GM06990 (cell line): ENCODE measurements at regions not wholly inside any gene's neighbourhood (a gene's known extent, or its start where the extent isn't known, plus 50 kb on each side); places are given as distances from the start of the nearest gene placed in this dataset.

ENCODE experiments used
- DNase-seq: peaks from one replicate; pipeline ENCODE4 v3.0.0-alpha.2; 2011; ENCODE audit not compliant: insufficient read length; ENCODE audit errors: extremely low read depth
- H3K27me3 ChIP-seq: replicated peaks from 2 replicates; pipeline ENCODE4 v1.6.0; 2011; ENCODE audit warnings: low read length; ENCODE audit not compliant: control insufficient read depth, insufficient read depth
- H3K36me3 ChIP-seq: 2 replicates; pipeline ENCODE4 v1.5.1; 2011; ENCODE audit warnings: low read length; ENCODE audit not compliant: control insufficient read depth, insufficient read depth
- H3K4me3 ChIP-seq: replicated peaks from 2 replicates; pipeline ENCODE4 v1.5.1; 2011; ENCODE audit warnings: low read depth, mild to moderate bottlenecking, control low read depth, low read length
- CTCF ChIP-seq: IDR thresholded peaks from 2 replicates; pipeline ENCODE4 v1.5.1; 2011; ENCODE audit warnings: low read length, control low read depth, mild to moderate bottlenecking, inconsistent platforms; ENCODE audit not compliant: insufficient read depth, poor library complexity, severe bottlenecking

- Histone ChIP-seq H3K36me3 (no peaks in the 10 kb centered on the region), H3K27me3 (no peaks in the 10 kb centered on the region), H3K4me3 (no peak overlapping the region)
- DNase-seq, result no peak
- TF ChIP-seq CTCF, result no peak
These were observed 595.7 kb downstream of the EFNA5 start for GRCh38 chr5:107074996-107075395.

GRCh38 chr5:107072967-107073366 lies 597.8 kb downstream of the EFNA5 start:
- no peak for TF ChIP-seq CTCF
- no peak for DNase-seq
- Histone ChIP-seq H3K4me3 (no peak overlapping the region), H3K27me3 (no peaks in the 10 kb centered on the region), H3K36me3 (no peaks in the 10 kb centered on the region)

GRCh38 chr5:107072440-107072839 lies 598.3 kb downstream of the EFNA5 start:
- Histone ChIP-seq H3K27me3 (no peaks in the 10 kb centered on the region), H3K36me3 (no peaks in the 10 kb centered on the region), H3K4me3 (no peak overlapping the region)
- DNase-seq, result no peak
- no peak for TF ChIP-seq CTCF

GRCh38 chr5:107068782-107069181 lies 602.0 kb downstream of the EFNA5 start:
- no peak overlapping the region for H3K4me3 ChIP-seq
- H3K27me3 ChIP-seq, result no peaks in the 10 kb centered on the region
- no peaks in the 10 kb centered on the region for H3K36me3 ChIP-seq
- DNase-seq, result no peak
- no peak for TF ChIP-seq CTCF

- H3K4me3 ChIP-seq, result no peak overlapping the region
- DNase-seq, result no peak
- no peak for TF ChIP-seq CTCF
- no peaks in the 10 kb centered on the region for H3K27me3 ChIP-seq
- H3K36me3 ChIP-seq, result no peaks in the 10 kb centered on the region
These were observed 603.3 kb downstream of the EFNA5 start for GRCh38 chr5:107067395-107067794.

GRCh38 chr5:107063511-107063910 lies 607.2 kb downstream of the EFNA5 start:
- no peaks in the 10 kb centered on the region for H3K36me3 ChIP-seq
- TF ChIP-seq CTCF, result no peak
- H3K27me3 ChIP-seq, result no peaks in the 10 kb centered on the region
- DNase-seq, result no peak
- H3K4me3 ChIP-seq, result no peak overlapping the region
